ENCODE measurements at regions not wholly inside any gene's neighbourhood (a gene's known extent, or its start where the extent isn't known, plus 50 kb on each side); places are given as distances from the start of the nearest gene placed in this dataset.
A peak's percentile ranks its signal among the peaks of the same experiment; 100 is the strongest.

DNA sequence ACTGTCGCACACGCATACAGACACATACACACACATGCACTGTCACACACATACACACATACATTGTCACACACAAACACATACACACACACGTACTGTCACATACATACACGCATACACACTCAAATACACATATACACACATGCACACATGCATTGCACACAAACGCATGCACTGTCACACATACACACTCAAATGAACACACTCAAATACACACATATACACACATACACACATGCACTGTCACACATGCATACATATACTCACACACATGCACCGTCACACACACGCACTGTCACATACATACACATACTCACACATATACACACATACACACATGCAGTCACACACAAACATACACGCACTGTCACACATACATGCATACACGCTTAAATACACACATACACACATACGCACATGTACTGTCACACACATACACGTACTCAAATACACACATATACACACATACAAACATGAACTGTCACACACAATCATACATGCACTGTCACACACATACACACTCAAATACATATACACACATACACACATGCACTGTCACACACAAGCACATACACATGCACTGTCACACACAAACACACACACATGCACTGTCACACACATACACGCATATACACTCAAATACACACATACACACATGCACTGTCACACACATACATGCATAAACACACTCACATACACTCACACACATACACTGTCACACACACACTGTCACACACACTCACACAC, 548.6 kb upstream of the BTBD3 start:
- no peak overlapping the region for H4K8ac ChIP-seq (ENCODE audit: extremely low read depth, insufficient read depth, low read length)
- peak overlapping the region; percentile 40 for H3K56ac ChIP-seq (replicated peaks; ENCODE audit: insufficient read length, low read depth, low read length)
- 0 out of 2 replicates have a peak overlapping the region, but pooled peaks have one; percentile 8 for H2BK20ac ChIP-seq (ENCODE audit: low read length)
- FAIRE-seq (no peak), DNase-seq (ENCODE audit: low read depth in 1 of 2, low spot score in 2 of 2) (no peak)
- H3K18ac ChIP-seq (ENCODE audit: extremely low read depth, low read length), result no peak overlapping the region
- peak overlapping the region; percentile 83 for H2BK15ac ChIP-seq (ENCODE audit: low read length)
- H3K79me1 ChIP-seq (ENCODE audit: low read depth, low read length), result 0 out of 2 replicates have a peak, but pooled peaks cover 3% of the 10 kb centered on the region
- 0 out of 7 replicates have a peak overlapping the region, but pooled peaks of 1 of the 4 experiments have one; percentile 40 for H3K9ac ChIP-seq (replicated peaks in 1 of 4; ENCODE audit: extremely low read depth in 1 of 4, low read depth in 3 of 4, low read length in 3 of 4)
- H3K23ac ChIP-seq (ENCODE audit: insufficient read length), result peak overlapping the region; percentile 89
- peak overlapping the region; percentile 32; the same call in 1 of the 2 replicates for H2BK12ac ChIP-seq (ENCODE audit: low read depth, low read length)
- peaks cover 0 to 4% (median 0%) of the 10 kb centered on the region in 4 experiments; a peak in 2 of 7 replicates for H3K4me1 ChIP-seq (replicated peaks in 1 of 4; ENCODE audit: control insufficient read depth in 3 of 4, insufficient read depth in 4 of 4, low read length in 3 of 4)
- H4K91ac ChIP-seq (replicated peaks; ENCODE audit: insufficient read length, low read length), result peak overlapping the region; percentile 69
- H3K23me2 ChIP-seq (ENCODE audit: low read depth, low read length), result peaks cover 9% of the 10 kb centered on the region; the same call in 1 of the 2 replicates
- no peak overlapping the region for H3K4me2 ChIP-seq (ENCODE audit: insufficient read depth in 1 of 2, low read depth in 2 of 2, low read length in 2 of 2)
- peak overlapping the region; percentile 70 for H3K4ac ChIP-seq (replicated peaks; ENCODE audit: insufficient read length, low read depth, low read length)
- no peaks in the 10 kb centered on the region for H3K27me3 ChIP-seq (replicated peaks in 1 of 4; ENCODE audit: control insufficient read depth in 3 of 4, extremely low read depth in 1 of 4, insufficient read depth in 3 of 4, low read length in 3 of 4)
- peaks cover 0 to 8% of the 10 kb centered on the region in 2 experiments for H4K20me1 ChIP-seq (replicated peaks in 1 of 2; ENCODE audit: control insufficient read depth in 1 of 2, insufficient read depth in 2 of 2, low read length in 2 of 2)
- peak overlapping the region; percentile 95 for H2AK5ac ChIP-seq (ENCODE audit: low read depth, low read length)
- H3K9me3 ChIP-seq (ENCODE audit: insufficient read depth in 2 of 2, low read depth in 1 of 2, low read length in 1 of 2), result no peaks in the 10 kb centered on the region
- H3K79me2 ChIP-seq (ENCODE audit: control insufficient read depth in 1 of 2, insufficient read depth in 2 of 2, low read length in 2 of 2), result peaks cover 0 to 7% of the 10 kb centered on the region in 2 experiments; a peak in 1 of 4 replicates
- H4K5ac ChIP-seq (ENCODE audit: insufficient read length, low read depth, low read length), result no peak overlapping the region
- H2AFZ ChIP-seq (ENCODE audit: low read length), result no peak overlapping the region
- no peak overlapping the region for H2BK120ac ChIP-seq (replicated peaks; ENCODE audit: low read depth, low read length)
- WGBS, 2 experiments (ENCODE audit: extremely low coverage in 1 of 2, insufficient coverage in 1 of 2, insufficient read length in 1 of 2, insufficient replicate concordance in 2 of 2, low coverage in 1 of 2, low lambda C conversion rate in 2 of 2, missing lambda C conversion rate in 1 of 2), result 87 to 100% methylated on average over 3 to 12 of the region's 12 CpGs
- no peak overlapping the region for H3K27ac ChIP-seq (ENCODE audit: low read depth, low read length)
- POLR2A ChIA-PET (ENCODE audit: partially characterized antibody), result no interaction called here
- H3K14ac ChIP-seq (ENCODE audit: insufficient read length), result no peak overlapping the region
- H2BK5ac ChIP-seq (ENCODE audit: low read depth, low read length), result no peak overlapping the region; the same call in 1 of the 2 replicates
- CTCF ChIA-PET (ENCODE audit: partially characterized antibody), result interaction anchor here (1.5 kb wide), 1 partner anchor 10 kb away, joined by 5 read pairs; no protein-coding TSS in a partner anchor
- H3K4me3 ChIP-seq (ENCODE audit: extremely low read depth in 1 of 4, insufficient read depth in 2 of 4, low read depth in 3 of 4, low read length in 4 of 4), result no peak overlapping the region
- no peaks in the 10 kb centered on the region; a peak in 1 of 8 replicates for H3K36me3 ChIP-seq (ENCODE audit: control insufficient read depth in 2 of 4, insufficient read depth in 4 of 4, low read length in 3 of 4)

Measured in H1 (cell line).